ENCODE measurements at regions not wholly inside any gene's neighbourhood (a gene's known extent, or its start where the extent isn't known, plus 50 kb on each side); places are given as distances from the start of the nearest gene placed in this dataset.
"Not testable (repeated sequence)": the region's sequence is repeated elsewhere in the genome, so short reads cannot be mapped to it uniquely, and the experiment has no call there.

DNA sequence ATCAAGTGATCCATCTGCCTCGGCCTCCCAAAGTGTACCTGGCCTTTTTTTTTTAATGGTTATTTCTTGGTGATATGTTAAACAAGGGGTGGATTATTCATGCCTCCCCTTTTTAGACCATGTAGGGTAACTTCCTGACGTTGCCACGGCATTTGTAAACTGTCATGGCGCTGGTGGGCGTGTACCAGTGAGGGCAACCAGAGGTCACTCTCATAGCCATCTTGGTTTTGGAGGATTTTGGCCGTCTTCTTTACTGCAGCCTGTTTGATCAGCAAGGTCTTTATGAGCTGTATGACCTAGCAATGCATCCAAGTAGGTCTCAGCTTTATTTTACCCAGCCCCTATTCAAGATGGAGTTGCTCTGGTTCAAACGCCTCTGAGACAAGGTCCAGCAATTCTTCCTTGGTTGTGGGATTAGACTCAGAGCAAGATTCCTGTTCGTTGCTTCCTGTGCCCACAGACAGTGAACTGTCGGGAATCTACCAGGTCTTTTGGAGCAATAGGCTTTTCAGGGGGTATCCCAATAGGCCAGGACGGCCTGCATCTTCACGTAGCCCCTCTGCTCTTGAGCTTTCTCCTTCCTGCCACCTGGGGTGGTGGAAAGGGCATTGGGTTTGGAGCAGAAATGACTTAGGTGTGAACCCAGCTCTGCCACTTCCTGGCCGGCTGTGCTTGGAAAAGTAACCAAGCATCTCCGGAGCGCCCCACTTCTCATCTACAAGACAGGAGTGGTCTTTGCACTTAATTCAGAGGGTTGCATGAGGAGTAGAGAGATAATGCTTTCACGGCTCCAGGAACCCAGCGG lies 52.9 kb upstream of the SEC14L1 start:
- no peak for DNase-seq

DNA sequence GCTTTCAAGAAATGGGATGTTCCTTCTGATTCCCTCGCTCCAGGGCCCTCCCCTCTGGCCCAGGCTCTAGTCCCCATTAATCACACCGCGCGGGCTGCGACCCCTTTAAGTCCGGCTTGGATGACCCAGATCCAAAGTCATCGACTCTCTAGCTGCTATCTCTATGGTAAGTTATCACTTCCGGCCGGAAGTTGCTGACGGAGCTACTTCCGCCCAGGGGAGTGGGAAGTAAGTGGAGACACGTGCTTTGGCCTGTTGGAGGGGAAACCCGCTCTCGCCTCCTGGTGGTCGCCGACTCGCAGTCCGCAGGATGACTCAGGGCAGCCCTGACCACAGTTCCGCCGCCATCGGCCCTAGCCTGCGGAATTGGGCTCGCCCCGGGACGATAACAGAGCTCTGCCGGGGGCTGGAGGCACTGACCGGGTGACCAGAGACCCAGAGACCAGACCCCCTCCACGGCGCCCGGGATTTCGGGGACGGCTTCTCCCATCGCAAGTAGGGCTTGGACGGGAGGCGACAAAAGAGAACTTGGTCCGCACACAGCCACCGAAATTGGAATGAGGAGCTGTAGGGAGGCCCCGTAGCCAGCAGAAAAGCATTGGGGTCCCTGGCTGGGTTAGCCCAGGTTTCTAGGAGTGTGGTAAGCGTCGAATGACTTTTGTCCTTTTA lies 52.2 kb upstream of the SEC14L1 start:
- DNase-seq: peak; percentile 93

DNA sequence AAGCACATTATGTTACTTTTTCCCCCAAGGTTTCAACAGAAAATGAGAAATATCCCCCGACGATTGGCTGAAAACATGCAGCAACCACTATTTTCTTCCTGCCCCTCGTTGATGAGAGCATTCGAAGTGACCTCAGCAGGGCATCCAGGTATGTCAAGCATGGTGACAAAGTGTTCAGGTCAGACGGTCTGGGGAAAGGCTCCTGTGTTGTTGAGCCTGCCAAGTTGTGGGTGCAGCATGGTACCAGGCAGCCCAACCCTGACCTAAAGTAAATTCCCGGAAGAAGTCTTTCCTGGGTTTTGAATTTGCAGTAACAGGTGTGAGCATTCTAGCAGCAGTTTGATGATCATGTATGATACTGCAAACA lies 51.7 kb upstream of the SEC14L1 start:
- DNase-seq: no peak

DNA sequence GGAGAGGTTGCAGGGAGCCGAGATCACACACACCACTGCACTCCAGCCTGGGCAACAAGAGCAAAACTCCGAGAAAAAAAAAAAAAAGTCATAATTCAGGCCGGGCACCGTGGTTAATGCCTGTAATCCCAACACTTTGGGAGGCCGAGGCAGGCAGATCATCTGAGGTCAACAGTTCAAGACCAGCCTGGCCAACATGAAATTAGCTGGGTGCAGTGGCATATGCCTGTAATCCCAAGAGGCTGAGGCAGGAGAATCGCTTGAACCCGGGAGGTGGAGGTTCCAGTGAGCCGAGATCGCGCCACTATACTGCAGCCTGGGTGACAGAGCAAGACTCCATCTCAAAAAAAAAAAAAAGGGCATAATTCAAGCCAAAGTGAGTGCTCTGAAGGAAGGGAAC lies 50.8 kb upstream of the SEC14L1 start:
- DNase-seq: not testable (repeated sequence)

DNA sequence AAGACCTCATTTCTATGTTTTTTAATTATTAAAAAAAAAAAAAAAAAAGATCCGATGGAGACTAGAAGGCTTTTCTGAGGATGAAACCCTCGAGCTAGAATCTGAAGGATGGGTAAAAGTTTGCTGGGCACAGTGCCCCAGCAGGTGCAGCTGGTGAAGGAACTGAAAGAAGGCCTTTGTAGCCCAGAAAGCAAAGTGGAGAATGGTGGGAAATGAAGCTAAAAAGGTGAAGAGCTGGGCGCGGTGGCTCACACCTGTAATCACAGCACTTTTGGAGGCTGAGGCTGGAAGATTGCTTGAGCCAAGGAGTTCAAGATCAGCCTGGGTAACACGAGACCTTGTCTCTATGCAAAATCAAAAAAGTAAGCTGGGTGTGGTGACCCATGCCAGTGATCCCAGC lies 50.3 kb upstream of the SEC14L1 start:
- no peak for DNase-seq

Data from kidney glomerular epithelial cell (primary cell).